ENCODE measurements at regions not wholly inside any gene's neighbourhood (a gene's known extent, or its start where the extent isn't known, plus 50 kb on each side); places are given as distances from the start of the nearest gene placed in this dataset.

GRCh38 chr1:45265244-45265643 lies 58.8 kb upstream of the ZSWIM5 start (continued):
- no peak for TF ChIP-seq BCLAF1 (IDR thresholded peaks at IDR 0.05)
- TF ChIP-seq HDAC6 (IDR thresholded peaks at IDR 0.05; ENCODE audit: unreplicated experiment) = no peak
- no peak for TF ChIP-seq CEBPZ (IDR thresholded peaks at IDR 0.05; ENCODE audit: low read depth, low read length)
- no peak for TF ChIP-seq ZZZ3 (IDR thresholded peaks at IDR 0.05; ENCODE audit: control insufficient read depth, insufficient read length, low read depth)

GRCh38 chr1:45266151-45266801 lies 59.9 kb upstream of the ZSWIM5 start:
- no peak for ATAC-seq
- Histone ChIP-seq H3K4me1 (ENCODE audit: control insufficient read depth, insufficient read depth, low read length) (no peaks in the 10 kb centered on the region), H2AFZ (ENCODE audit: control insufficient read depth, low read depth, low read length) (no peak overlapping the region), H3K36me3 (ENCODE audit: control insufficient read depth in 2 of 2, insufficient read depth in 2 of 2, low read length in 1 of 2) (no peaks in the 10 kb centered on the region), H3K27ac (ENCODE audit: control insufficient read depth, insufficient read depth) (no peak overlapping the region), H3K4me2 (ENCODE audit: control insufficient read depth, insufficient read depth) (no peak overlapping the region), H3K79me2 (ENCODE audit: control insufficient read depth, insufficient read depth, low read length) (no peaks in the 10 kb centered on the region), H3K4me3 (no peak overlapping the region), H3K9me3 (replicated peaks; ENCODE audit: control insufficient read depth, insufficient read depth, low read length) (no peaks in the 10 kb centered on the region), H3K27me3 (replicated peaks in 1 of 2; ENCODE audit: control insufficient read depth in 2 of 2, insufficient read depth in 2 of 2, low read length in 1 of 2) (no peaks in the 10 kb centered on the region), H4K20me1 (ENCODE audit: control insufficient read depth, insufficient read depth) (no peaks in the 10 kb centered on the region), H3K9ac (ENCODE audit: control insufficient read depth, insufficient read depth, low read length) (no peak overlapping the region)
- WGBS (ENCODE audit: insufficient coverage, insufficient replicate concordance, low lambda C conversion rate, missing lambda C conversion rate) = 58% methylated on average over 7 of the region's 7 CpGs
- CTCF ChIA-PET = no interaction called here
- no peak for FAIRE-seq
- no peak for DNase-seq (ENCODE audit: low read depth, low spot score)
- intact Hi-C loops (cut with micrococcal nuclease; ENCODE audit: unreplicated experiment) = no loop called here
- BruUV-seq (replicated peaks) = no TSS peak
- SMC1A ChIA-PET (ENCODE audit: uncharacterized antibody, unreplicated experiment) = no interaction called here
- POLR2A ChIA-PET = no interaction called here
- in situ Hi-C loops (cut with MboI) = no loop called here
- RAD21 ChIA-PET (ENCODE audit: unreplicated experiment) = no interaction called here
- TF ChIP-seq SRF (IDR thresholded peaks at IDR 0.05; ENCODE audit: low read depth in 2 of 2, low read length in 2 of 2) (no peak), E4F1 (IDR thresholded peaks at IDR 0.05; ENCODE audit: borderline replicate concordance, partially characterized antibody) (no peak), BACH1 (IDR thresholded peaks at IDR 0.05; ENCODE audit: borderline replicate concordance) (no peak), FOXM1 (IDR thresholded peaks at IDR 0.05; ENCODE audit: low read depth, low read length) (no peak), ZBTB40 (IDR thresholded peaks at IDR 0.05; ENCODE audit: borderline replicate concordance) (no peak)
